ENCODE measurements at regions not wholly inside any gene's neighbourhood (a gene's known extent, or its start where the extent isn't known, plus 50 kb on each side); places are given as distances from the start of the nearest gene placed in this dataset.

DNA sequence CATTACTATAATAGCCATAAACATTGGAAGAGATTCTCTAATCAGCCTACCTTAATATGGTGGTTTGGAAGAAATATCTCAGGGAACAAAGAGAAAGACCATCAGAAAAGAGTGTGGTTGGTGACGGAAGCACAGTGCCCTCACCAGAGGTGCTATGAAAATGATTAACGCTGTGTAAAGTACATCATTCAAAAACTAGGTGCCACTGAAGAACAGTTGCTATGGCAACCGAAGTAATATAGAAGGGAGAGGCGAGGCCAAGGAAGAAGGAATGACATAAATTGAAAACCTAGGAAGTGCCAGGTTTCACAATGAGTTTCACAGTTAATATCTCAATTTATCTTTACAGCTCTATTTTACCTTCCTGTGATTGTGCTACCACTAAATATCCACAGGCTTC, 57.0 kb upstream of the ARSJ start:
- 82% methylated on average over 4 of the region's 4 CpGs; no CpG with 5 or more reads in 1 of the 2 experiments for WGBS, 2 experiments (ENCODE audit: extremely low coverage in 1 of 2, insufficient coverage in 1 of 2, insufficient read length in 1 of 2, insufficient replicate concordance in 2 of 2, low coverage in 1 of 2, low lambda C conversion rate in 2 of 2, missing lambda C conversion rate in 1 of 2)
- Histone ChIP-seq H2AK5ac (ENCODE audit: low read depth, low read length) (no peak overlapping the region), H3K27ac (ENCODE audit: low read depth, low read length) (no peak overlapping the region), H3K4me2 (ENCODE audit: insufficient read depth in 1 of 2, low read depth in 2 of 2, low read length in 2 of 2) (no peak overlapping the region), H3K14ac (ENCODE audit: insufficient read length) (no peak overlapping the region), H3K79me1 (ENCODE audit: low read depth, low read length) (no peaks in the 10 kb centered on the region), H4K91ac (replicated peaks; ENCODE audit: insufficient read length, low read length) (no peak overlapping the region), H3K23me2 (ENCODE audit: low read depth, low read length) (no peaks in the 10 kb centered on the region), H4K5ac (ENCODE audit: insufficient read length, low read depth, low read length) (no peak overlapping the region), H2BK12ac (ENCODE audit: low read depth, low read length) (no peak overlapping the region), H4K20me1 (replicated peaks in 1 of 2; ENCODE audit: control insufficient read depth in 1 of 2, insufficient read depth in 2 of 2, low read length in 2 of 2) (no peaks in the 10 kb centered on the region), H3K56ac (replicated peaks; ENCODE audit: insufficient read length, low read depth, low read length) (no peak overlapping the region), H3K36me3 (ENCODE audit: control insufficient read depth in 2 of 4, insufficient read depth in 4 of 4, low read length in 3 of 4) (no peaks in the 10 kb centered on the region), H3K4me1 (replicated peaks in 1 of 4; ENCODE audit: control insufficient read depth in 3 of 4, insufficient read depth in 4 of 4, low read length in 3 of 4) (no peaks in the 10 kb centered on the region), H3K9me3 (ENCODE audit: insufficient read depth in 2 of 2, low read depth in 1 of 2, low read length in 1 of 2) (no peaks in the 10 kb centered on the region), H2BK120ac (replicated peaks; ENCODE audit: low read depth, low read length) (no peak overlapping the region), H3K23ac (ENCODE audit: insufficient read length) (no peak overlapping the region), H2BK15ac (ENCODE audit: low read length) (no peak overlapping the region), H2BK5ac (ENCODE audit: low read depth, low read length) (no peak overlapping the region), H3K27me3 (replicated peaks in 1 of 4; ENCODE audit: control insufficient read depth in 3 of 4, extremely low read depth in 1 of 4, insufficient read depth in 3 of 4, low read length in 3 of 4) (no peaks in the 10 kb centered on the region), H3K79me2 (ENCODE audit: control insufficient read depth in 1 of 2, insufficient read depth in 2 of 2, low read length in 2 of 2) (no peaks in the 10 kb centered on the region), H4K8ac (ENCODE audit: extremely low read depth, insufficient read depth, low read length) (no peak overlapping the region), H3K9ac (replicated peaks in 1 of 4; ENCODE audit: extremely low read depth in 1 of 4, low read depth in 3 of 4, low read length in 3 of 4) (no peak overlapping the region), H3K4ac (replicated peaks; ENCODE audit: insufficient read length, low read depth, low read length) (no peak overlapping the region), H3K4me3 (ENCODE audit: extremely low read depth in 1 of 4, insufficient read depth in 2 of 4, low read depth in 3 of 4, low read length in 4 of 4) (no peak overlapping the region), H2AFZ (ENCODE audit: low read length) (no peak overlapping the region), H2BK20ac (ENCODE audit: low read length) (no peak overlapping the region), H3K18ac (ENCODE audit: extremely low read depth, low read length) (no peak overlapping the region)
- ChIA-PET CTCF (ENCODE audit: partially characterized antibody) (no interaction called here), POLR2A (ENCODE audit: partially characterized antibody) (no interaction called here)
- FAIRE-seq (no peak), DNase-seq (ENCODE audit: low read depth in 1 of 2, low spot score in 2 of 2) (no peak)
- no peak for TF ChIP-seq RXRA (IDR thresholded peaks at IDR 0.05; ENCODE audit: insufficient read depth, low read depth, low read length)
- no peak for TF ChIP-seq CTBP2 (IDR thresholded peaks at IDR 0.05; ENCODE audit: borderline replicate concordance, insufficient read depth, insufficient read length, low read length)
- no peak for TF ChIP-seq EP300 (IDR thresholded peaks at IDR 0.05; ENCODE audit: borderline replicate concordance in 1 of 2, low read depth in 2 of 2, low read length in 2 of 2)
- no peak for TF ChIP-seq BRCA1 (IDR thresholded peaks at IDR 0.05; ENCODE audit: low read depth, low read length)
- TF ChIP-seq KDM4A (IDR thresholded peaks at IDR 0.05; ENCODE audit: low read depth, low read length, severe bottlenecking): no peak
- TF ChIP-seq SUZ12 (IDR thresholded peaks at IDR 0.05; ENCODE audit: low read length): no peak
- no peak for TF ChIP-seq HDAC2 (IDR thresholded peaks at IDR 0.05; ENCODE audit: borderline replicate concordance in 1 of 2, low read depth in 2 of 2, low read length in 2 of 2)
- TF ChIP-seq KDM5A (IDR thresholded peaks at IDR 0.05; ENCODE audit: low read length): no peak
- no peak for TF ChIP-seq TEAD4 (IDR thresholded peaks at IDR 0.05; ENCODE audit: low read depth, low read length)
- TF ChIP-seq NRF1 (IDR thresholded peaks at IDR 0.05; ENCODE audit: low read depth, low read length): no peak

All from H1 (cell line).